ENCODE measurements at regions not wholly inside any gene's neighbourhood (a gene's known extent, or its start where the extent isn't known, plus 50 kb on each side); places are given as distances from the start of the nearest gene placed in this dataset.

GRCh38 chr22:49086181-49086580 lies 741.5 kb downstream of the BRD1 start:
- no peak overlapping the region for H3K27ac ChIP-seq
- no peak for TF ChIP-seq CTCF (conservative IDR thresholded peaks at IDR 0.05)

GRCh38 chr22:49084206-49084605 lies 743.5 kb downstream of the BRD1 start:
- H3K27ac ChIP-seq: no peak overlapping the region
- TF ChIP-seq CTCF (conservative IDR thresholded peaks at IDR 0.05): no peak

- TF ChIP-seq CTCF (conservative IDR thresholded peaks at IDR 0.05): no peak
- no peak overlapping the region for H3K27ac ChIP-seq
These were observed 744.1 kb downstream of the BRD1 start for GRCh38 chr22:49083607-49084006.

GRCh38 chr22:49082451-49082850 lies 745.2 kb downstream of the BRD1 start:
- H3K27ac ChIP-seq: no peak overlapping the region
- TF ChIP-seq CTCF (conservative IDR thresholded peaks at IDR 0.05): no peak

GRCh38 chr22:49081926-49082325 lies 745.7 kb downstream of the BRD1 start:
- H3K27ac ChIP-seq: no peak overlapping the region
- TF ChIP-seq CTCF (conservative IDR thresholded peaks at IDR 0.05): no peak

- no peak overlapping the region for H3K27ac ChIP-seq
- no peak for TF ChIP-seq CTCF (conservative IDR thresholded peaks at IDR 0.05)
These were observed 746.4 kb downstream of the BRD1 start for GRCh38 chr22:49081261-49081666.

GRCh38 chr22:49080631-49081030 lies 747.0 kb downstream of the BRD1 start:
- no peak overlapping the region for H3K27ac ChIP-seq
- TF ChIP-seq CTCF (conservative IDR thresholded peaks at IDR 0.05): no peak

Measured in VCaP (cell line).